ENCODE measurements at regions not wholly inside any gene's neighbourhood (a gene's known extent, or its start where the extent isn't known, plus 50 kb on each side); places are given as distances from the start of the nearest gene placed in this dataset.

GRCh38 chr5:4874097-4874496 is 266.0 kb upstream of the ADAMTS16 start:
- POLR2A ChIA-PET = no interaction called here
- FAIRE-seq (no peak), DNase-seq (ENCODE audit: low read depth, low spot score) (no peak)
- no peaks in the 10 kb centered on the region for H3K9me3 ChIP-seq (replicated peaks; ENCODE audit: control insufficient read depth, insufficient read depth, low read length)
- H4K20me1 ChIP-seq (replicated peaks; ENCODE audit: control insufficient read depth, extremely low read depth, insufficient read depth, low read length) = no peaks in the 10 kb centered on the region
- no peaks in the 10 kb centered on the region for H3K27me3 ChIP-seq (ENCODE audit: control insufficient read depth in 2 of 2, insufficient read depth in 2 of 2, low read length in 2 of 2)
- H3K79me2 ChIP-seq (ENCODE audit: control insufficient read depth, insufficient read depth, low read length) = no peaks in the 10 kb centered on the region
- no peak overlapping the region for H3K9ac ChIP-seq (replicated peaks; ENCODE audit: extremely low read depth, insufficient read depth, low read length)
- no peaks in the 10 kb centered on the region for H3K4me1 ChIP-seq (ENCODE audit: control insufficient read depth, extremely low read depth, insufficient read depth, low read length)
- no peak overlapping the region for H3K4me3 ChIP-seq (replicated peaks in 1 of 3; ENCODE audit: insufficient read depth in 1 of 3, low read depth in 1 of 3, low read length in 3 of 3)
- H3K4me2 ChIP-seq (ENCODE audit: insufficient read depth, low read length) = no peak overlapping the region
- no peak overlapping the region for H3K27ac ChIP-seq (ENCODE audit: insufficient read depth, low read depth, low read length)
- BruUV-seq (replicated peaks) = no TSS peak
- TF ChIP-seq POLR2A (IDR thresholded peaks at IDR 0.05; ENCODE audit: low read depth, low read length) = no peak
- TF ChIP-seq JUN (IDR thresholded peaks at IDR 0.05; ENCODE audit: borderline replicate concordance, insufficient read depth, insufficient read length, low read depth) = no peak
- TF ChIP-seq MAX (IDR thresholded peaks at IDR 0.05; ENCODE audit: insufficient read depth, insufficient read length) = no peak
- TF ChIP-seq POLR2AphosphoS5 (IDR thresholded peaks at IDR 0.05; ENCODE audit: insufficient read depth, low read depth, low read length) = no peak
- TF ChIP-seq CTCF (IDR thresholded peaks at IDR 0.05; ENCODE audit: extremely low read depth in 1 of 2, insufficient read depth in 1 of 2, low read depth in 1 of 2, low read length in 2 of 2) = no peak
- TF ChIP-seq FOS (IDR thresholded peaks at IDR 0.05; ENCODE audit: borderline replicate concordance, insufficient read depth, low read length) = no peak
- TF ChIP-seq EZH2 (IDR thresholded peaks at IDR 0.05; ENCODE audit: borderline replicate concordance, low read depth, low read length, severe bottlenecking) = no peak
- no peak for TF ChIP-seq GATA2 (IDR thresholded peaks at IDR 0.05; ENCODE audit: insufficient read depth, insufficient read length, low read depth, low read length)
- TF ChIP-seq MYC (IDR thresholded peaks at IDR 0.05; ENCODE audit: low read depth, low read length) = no peak
- no peaks in the 10 kb centered on the region for H3K9me1 ChIP-seq (replicated peaks; ENCODE audit: control insufficient read depth, extremely low read depth, insufficient read depth, low read length)
- intact Hi-C loops (cut with micrococcal nuclease) = no loop called here
- no peak overlapping the region for H2AFZ ChIP-seq (ENCODE audit: low read depth, low read length)
- CTCF ChIA-PET = no interaction called here
- H3K36me3 ChIP-seq (ENCODE audit: control insufficient read depth in 2 of 2, extremely low read depth in 1 of 2, insufficient read depth in 2 of 2, low read length in 2 of 2) = no peaks in the 10 kb centered on the region
- dilution Hi-C loops (cut with MboI; ENCODE audit: extremely low pct_ligation_motif_present, low sequenced_read_pairs) = no loop called here
